Mammary epithelial cell (primary cell): ENCODE measurements at regions not wholly inside any gene's neighbourhood (a gene's known extent, or its start where the extent isn't known, plus 50 kb on each side); places are given as distances from the start of the nearest gene placed in this dataset.

Experiments
- CTCF ChIP-seq, 2 donors: IDR thresholded peaks in 1 of 2; conservative IDR thresholded peaks in 1 of 2; 2 replicates each; pipeline ENCODE4 v1.5.1; 2011 to 2012; ENCODE audit warnings: inconsistent platforms in 2 of 2, low read length in 2 of 2, mild to moderate bottlenecking in 2 of 2, control low read depth in 1 of 2, low read depth in 1 of 2; ENCODE audit not compliant: insufficient read depth in 1 of 2; ENCODE audit errors: extremely low read depth in 1 of 2
- EZH2 ChIP-seq: IDR thresholded peaks from 2 replicates; pipeline ENCODE4 v1.6.1; 2012; ENCODE audit warnings: low read length, inconsistent platforms, borderline replicate concordance

GRCh38 chr17:63338272-63338671 is 107.8 kb downstream of the CYB561 start:
- no peak for TF ChIP-seq CTCF (conservative IDR thresholded peaks at IDR 0.05 in 1 of 2, IDR thresholded peaks at IDR 0.05 in 1 of 2; ENCODE audit: extremely low read depth in 1 of 2, insufficient read depth in 1 of 2, low read depth in 1 of 2, low read length in 2 of 2)
- TF ChIP-seq EZH2, result no peak
